CD14-positive monocyte (primary cell): ENCODE measurements at regions not wholly inside any gene's neighbourhood (a gene's known extent, or its start where the extent isn't known, plus 50 kb on each side); places are given as distances from the start of the nearest gene placed in this dataset.

Experiments
- DNase-seq, 3 donors: peaks; one replicate each; pipeline ENCODE4 v3.0.0-alpha.2; 2011 to 2022
- H2AFZ ChIP-seq: 2 replicates; pipeline ENCODE4 v1.6.0; 2012; ENCODE audit warnings: mild to moderate bottlenecking, low read depth, low read length, inconsistent platforms; ENCODE audit not compliant: insufficient read depth, poor library complexity, severe bottlenecking
- H3K27ac ChIP-seq, 2 donors: 1 replicate in 1 of 2; 2 replicates in 1 of 2; pipeline ENCODE4 v1.5.1; 2012 to 2013; ENCODE audit warnings: low read length in 2 of 2, control low read depth in 1 of 2, inconsistent platforms in 1 of 2, low read depth in 1 of 2, mild to moderate bottlenecking in 1 of 2
- H3K27me3 ChIP-seq, 2 donors: one replicate each; pipeline versions ENCODE4 v1.6.0 to v1.6.1; 2011 to 2013; ENCODE audit warnings: low read length in 2 of 2; ENCODE audit not compliant: control insufficient read depth in 2 of 2, insufficient read depth in 2 of 2
- H3K36me3 ChIP-seq, 2 donors: replicated peaks in 1 of 2; 1 replicate in 1 of 2; 2 replicates in 1 of 2; pipeline versions ENCODE4 v1.5.1 to v1.6.1; 2012 to 2013; ENCODE audit warnings: low read length in 2 of 2, control low read depth in 1 of 2, inconsistent platforms in 1 of 2, mild to moderate bottlenecking in 1 of 2; ENCODE audit not compliant: insufficient read depth in 2 of 2, control insufficient read depth in 1 of 2
- H3K4me1 ChIP-seq, 2 donors: 1 replicate in 1 of 2; 2 replicates in 1 of 2; pipeline versions ENCODE4 v1.5.1 to v1.6.1; 2012 to 2013; ENCODE audit warnings: low read length in 2 of 2, control low read depth in 1 of 2, inconsistent platforms in 1 of 2, mild to moderate bottlenecking in 1 of 2, moderate library complexity in 1 of 2; ENCODE audit not compliant: insufficient read depth in 2 of 2, control insufficient read depth in 1 of 2
- H3K4me2 ChIP-seq: replicated peaks from 2 replicates; pipeline ENCODE3; 2012; ENCODE audit warnings: low read length, moderate library complexity, mild to moderate bottlenecking; ENCODE audit not compliant: poor library complexity, severe bottlenecking; ENCODE audit errors: extremely low read depth
- H3K4me3 ChIP-seq, 3 experiments: fragments of 200-600 bp in 1 of 3; sonication (generic) in 1 of 3; replicated peaks in 1 of 3; 1 replicate in 2 of 3; 2 replicates in 1 of 3; pipeline ENCODE4 v1.5.1; 2011 to 2013; ENCODE audit warnings: low read length in 3 of 3, mild to moderate bottlenecking in 3 of 3, control low read depth in 2 of 3, low read depth in 2 of 3, inconsistent platforms in 1 of 3, moderate library complexity in 1 of 3
- H3K79me2 ChIP-seq: 2 replicates; pipeline ENCODE4 v1.6.0; 2012; ENCODE audit warnings: mild to moderate bottlenecking, control low read depth, inconsistent platforms, low read length, moderate library complexity; ENCODE audit not compliant: insufficient read depth
- H3K9ac ChIP-seq: 2 replicates; pipeline ENCODE4 v1.6.0; 2017; ENCODE audit warnings: low read length, mild to moderate bottlenecking; ENCODE audit not compliant: insufficient read depth, poor library complexity, severe bottlenecking
- H3K9me3 ChIP-seq, 2 donors: replicated peaks in 1 of 2; 1 replicate in 1 of 2; 2 replicates in 1 of 2; pipeline versions ENCODE4 v1.5.1 to v1.6.1; 2012 to 2013; ENCODE audit warnings: low read length in 2 of 2, control low read depth in 1 of 2; ENCODE audit not compliant: control insufficient read depth in 1 of 2, insufficient read depth in 1 of 2
- H4K20me1 ChIP-seq: 2 replicates; pipeline ENCODE4 v1.6.0; 2012; ENCODE audit warnings: mild to moderate bottlenecking, low read length, control low read depth, moderate library complexity; ENCODE audit not compliant: insufficient read depth
- H3K27ac Mint-ChIP-seq, 7 donors: one replicate each; pipeline ENCODE4 v1.8.0; 2020; ENCODE audit warnings: mild to moderate bottlenecking in 7 of 7, mixed read lengths in 7 of 7, moderate library complexity in 6 of 7, inconsistent platforms in 2 of 7
- H3K27me3 Mint-ChIP-seq, 3 donors: one replicate each; pipeline ENCODE4 v1.8.0; 2021 to 2022; ENCODE audit warnings: low read depth in 3 of 3, mild to moderate bottlenecking in 3 of 3, mixed read lengths in 3 of 3, moderate library complexity in 3 of 3, inconsistent platforms in 1 of 3
- H3K36me3 Mint-ChIP-seq, 2 donors: one replicate each; pipeline ENCODE4 v1.8.0; 2020; ENCODE audit warnings: mixed read lengths in 2 of 2, inconsistent platforms in 1 of 2, mild to moderate bottlenecking in 1 of 2
- H3K4me1 Mint-ChIP-seq: one replicate; pipeline ENCODE4 v1.8.0; 2020; ENCODE audit warnings: mild to moderate bottlenecking, mixed read lengths
- H3K4me3 Mint-ChIP-seq, 2 donors: one replicate each; pipeline ENCODE4 v1.8.0; 2020; ENCODE audit warnings: mild to moderate bottlenecking in 2 of 2, mixed read lengths in 2 of 2, moderate library complexity in 1 of 2
- H3K9me3 Mint-ChIP-seq, 7 donors: one replicate each; pipeline ENCODE4 v1.8.0; 2020 to 2022; ENCODE audit warnings: mixed read lengths in 7 of 7, mild to moderate bottlenecking in 6 of 7, moderate library complexity in 6 of 7, inconsistent platforms in 2 of 7
- WGBS: methylation state at CpG from one replicate; pipeline ENCODE4 v1.1.5; 2013; ENCODE audit warnings: missing lambda C conversion rate; ENCODE audit not compliant: insufficient coverage; 5-methylcytosine and 5-hydroxymethylcytosine counted together
- intact Hi-C, 2 donors: fragments of 100-400 bp; cut with micrococcal nuclease; formaldehyde crosslinking; loops; one replicate each; pipeline versions ENCODE4 v1.15.0 to v1.15.1; 2023
- TF ChIP-seq, protein P1 (sequence below): fragments of 200-600 bp; IDR thresholded peaks from one replicate; pipeline ENCODE4 v1.8.0; 2022; ENCODE audit warnings: antibody characterized with exemption, mild to moderate bottlenecking

DNA sequence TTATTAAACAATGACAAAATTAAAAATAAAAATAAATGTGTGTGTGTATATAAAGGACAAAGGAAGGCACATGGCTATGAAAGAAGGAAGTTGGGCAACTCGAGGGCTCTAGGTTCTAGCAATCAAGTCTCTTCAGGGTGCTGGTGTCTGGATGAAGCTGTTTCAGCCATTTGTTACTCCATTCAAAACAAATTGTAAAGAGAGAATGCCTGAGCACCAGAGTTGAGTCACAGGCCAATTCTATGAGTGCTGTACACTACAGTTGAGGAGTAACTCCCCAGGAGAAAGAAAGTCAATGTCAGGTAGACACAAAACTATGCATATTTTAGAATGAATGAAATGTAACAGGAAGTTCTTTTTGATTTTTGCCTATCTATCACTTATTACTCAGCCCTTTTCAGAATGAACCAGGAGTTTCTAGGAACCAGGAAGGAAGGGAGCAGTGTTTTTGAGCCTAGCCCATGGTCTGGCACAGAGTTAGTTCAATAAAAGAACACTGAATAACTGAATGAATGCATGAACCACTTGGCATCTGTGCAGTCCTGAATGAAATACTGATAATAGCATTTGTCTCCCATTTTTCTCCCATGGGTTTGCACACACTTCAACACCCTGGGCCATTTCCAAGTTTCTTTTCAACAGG is 151.7 kb upstream of the CPEB2 start:
- intact Hi-C loops = loop anchor here in 1 of 2 donors (10.0 kb wide), 1 partner anchor 1366 kb away; the partner anchor contains the start of gene RAB28
- H3K4me3 ChIP-seq = no peak overlapping the region
- H3K27ac Mint-ChIP-seq = peak overlapping the region; percentile 47 to 88 (median 82)

DNA sequence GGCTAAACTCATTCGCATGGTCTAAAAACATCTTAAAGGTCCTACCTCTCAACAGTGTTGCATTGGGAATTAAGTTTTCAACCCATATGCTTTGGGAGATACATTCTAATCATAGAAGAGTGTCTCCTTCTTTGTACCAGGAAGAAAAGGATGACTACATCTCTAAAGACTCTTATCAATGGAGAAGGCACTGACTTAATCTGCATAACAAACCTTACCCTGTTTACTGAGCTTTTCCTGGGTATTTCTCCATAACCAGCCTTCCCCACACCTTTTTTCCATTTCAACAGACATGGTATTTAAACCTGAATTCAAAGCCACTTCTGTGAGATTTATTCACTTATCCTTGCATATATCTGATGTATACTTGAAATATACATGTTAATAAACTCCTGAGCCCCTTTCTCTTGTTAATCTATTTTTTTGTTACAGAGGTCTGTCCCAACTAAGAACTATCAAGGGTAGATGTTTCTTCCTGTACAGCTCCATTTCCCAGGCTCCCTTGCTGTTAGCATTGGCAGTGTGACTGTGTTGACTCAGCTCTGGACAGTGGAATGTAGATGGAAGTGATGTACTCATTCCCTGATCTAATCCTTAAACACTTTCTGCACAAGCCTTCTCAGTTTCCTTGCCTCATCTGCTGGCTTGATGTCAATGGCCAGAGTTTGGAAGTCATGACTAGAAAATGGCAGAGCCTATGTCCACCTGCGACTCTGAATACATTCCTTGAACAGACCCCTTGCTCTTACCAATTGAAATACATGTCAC is 148.9 kb upstream of the CPEB2 start:
- H3K4me2 ChIP-seq = no peak overlapping the region
- H2AFZ ChIP-seq = no peak overlapping the region
- intact Hi-C loops = loop anchor here in 1 of 2 donors (10.0 kb wide), 1 partner anchor 1369 kb away; the partner anchor contains the start of gene RAB28
- H3K79me2 ChIP-seq = no peaks in the 10 kb centered on the region
- no peak overlapping the region for H3K4me3 Mint-ChIP-seq
- H3K36me3 ChIP-seq = no peaks in the 10 kb centered on the region
- no peak overlapping the region for H3K27ac ChIP-seq
- no peak overlapping the region for H3K27ac Mint-ChIP-seq
- no peaks in the 10 kb centered on the region for H3K9me3 ChIP-seq
- peaks cover 42% of the 10 kb centered on the region for H3K4me1 Mint-ChIP-seq
- TF ChIP-seq, protein P1, sequence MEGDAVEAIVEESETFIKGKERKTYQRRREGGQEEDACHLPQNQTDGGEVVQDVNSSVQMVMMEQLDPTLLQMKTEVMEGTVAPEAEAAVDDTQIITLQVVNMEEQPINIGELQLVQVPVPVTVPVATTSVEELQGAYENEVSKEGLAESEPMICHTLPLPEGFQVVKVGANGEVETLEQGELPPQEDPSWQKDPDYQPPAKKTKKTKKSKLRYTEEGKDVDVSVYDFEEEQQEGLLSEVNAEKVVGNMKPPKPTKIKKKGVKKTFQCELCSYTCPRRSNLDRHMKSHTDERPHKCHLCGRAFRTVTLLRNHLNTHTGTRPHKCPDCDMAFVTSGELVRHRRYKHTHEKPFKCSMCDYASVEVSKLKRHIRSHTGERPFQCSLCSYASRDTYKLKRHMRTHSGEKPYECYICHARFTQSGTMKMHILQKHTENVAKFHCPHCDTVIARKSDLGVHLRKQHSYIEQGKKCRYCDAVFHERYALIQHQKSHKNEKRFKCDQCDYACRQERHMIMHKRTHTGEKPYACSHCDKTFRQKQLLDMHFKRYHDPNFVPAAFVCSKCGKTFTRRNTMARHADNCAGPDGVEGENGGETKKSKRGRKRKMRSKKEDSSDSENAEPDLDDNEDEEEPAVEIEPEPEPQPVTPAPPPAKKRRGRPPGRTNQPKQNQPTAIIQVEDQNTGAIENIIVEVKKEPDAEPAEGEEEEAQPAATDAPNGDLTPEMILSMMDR = no peak
- no peak for DNase-seq
- no peak overlapping the region for H3K4me3 ChIP-seq
- H3K4me1 ChIP-seq = peaks cover 43 to 50% of the 10 kb centered on the region in 2 donors
- no peaks in the 10 kb centered on the region for H4K20me1 ChIP-seq
- WGBS = 100% methylated on average over 1 of the region's 2 CpGs
- H3K9ac ChIP-seq = no peak overlapping the region
- H3K36me3 Mint-ChIP-seq = no peaks in the 10 kb centered on the region
- peaks cover 0 to 7% (median 0%) of the 10 kb centered on the region in 3 donors for H3K27me3 Mint-ChIP-seq
- peaks cover 0 to 3% (median 0%) of the 10 kb centered on the region in 7 donors for H3K9me3 Mint-ChIP-seq
- no peaks in the 10 kb centered on the region for H3K27me3 ChIP-seq

More for the DNA sequence above, 151.7 kb upstream of the CPEB2 start:
- H3K4me1 Mint-ChIP-seq = peaks cover 29% of the 10 kb centered on the region
- DNase-seq = peak; percentile 32 to 63 (median 63)
- no peaks in the 10 kb centered on the region for H4K20me1 ChIP-seq
- no peaks in the 10 kb centered on the region for H3K27me3 ChIP-seq
- peaks cover 0 to 5% (median 0%) of the 10 kb centered on the region in 3 donors for H3K27me3 Mint-ChIP-seq
- TF ChIP-seq, protein P1 = no peak
- no peaks in the 10 kb centered on the region for H3K79me2 ChIP-seq
- H3K9me3 Mint-ChIP-seq = peaks cover 0 to 5% (median 0%) of the 10 kb centered on the region in 7 donors
- no CpG with 5 or more reads among the region's 1 CpG for WGBS
- no peak overlapping the region for H3K4me2 ChIP-seq
- H3K4me1 ChIP-seq = peaks cover 23 to 34% of the 10 kb centered on the region in 2 donors
- peak overlapping the region in 1 of 2 donors; percentile 71 for H3K27ac ChIP-seq
- H3K36me3 Mint-ChIP-seq = no peaks in the 10 kb centered on the region
- H3K4me3 Mint-ChIP-seq = no peak overlapping the region
- no peak overlapping the region for H3K9ac ChIP-seq
- H2AFZ ChIP-seq = no peak overlapping the region
- H3K9me3 ChIP-seq = no peaks in the 10 kb centered on the region
- no peaks in the 10 kb centered on the region for H3K36me3 ChIP-seq
